ENCODE measurements at regions not wholly inside any gene's neighbourhood (a gene's known extent, or its start where the extent isn't known, plus 50 kb on each side); places are given as distances from the start of the nearest gene placed in this dataset.
"Not testable (repeated sequence)": the region's sequence is repeated elsewhere in the genome, so short reads cannot be mapped to it uniquely, and the experiment has no call there.

- H3K4me1 ChIP-seq = no peaks in the 10 kb centered on the region
- H3K9me3 ChIP-seq = no peaks in the 10 kb centered on the region
- intact Hi-C loops (cut with DNase I) = no loop called here
- DNase-seq (ENCODE audit: extremely low spot score in 2 of 2) = no peak
- TF ChIP-seq POLR2AphosphoS5 (IDR thresholded peaks at IDR 0.05; ENCODE audit: insufficient read depth in 1 of 2, low read depth in 1 of 2) = no peak
- TF ChIP-seq CTCF (IDR thresholded peaks at IDR 0.05) = no peak
- no peak for TF ChIP-seq POLR2A (IDR thresholded peaks at IDR 0.05)
- no peaks in the 10 kb centered on the region for H3K36me3 ChIP-seq
- H3K4me3 ChIP-seq = no peak overlapping the region
- H3K27ac ChIP-seq = no peak overlapping the region
- no peaks in the 10 kb centered on the region for H3K27me3 ChIP-seq
Measured at GRCh38 chr6:103505155-103505518, 1354.6 kb downstream of the HACE1 start.

GRCh38 chr6:103504501-103505154, 1355.1 kb downstream of the HACE1 start:
- no peaks in the 10 kb centered on the region for H3K4me1 ChIP-seq
- no peak for DNase-seq (ENCODE audit: extremely low spot score in 2 of 2)

GRCh38 chr6:103496588-103496987, 1363.1 kb downstream of the HACE1 start:
- H3K27me3 ChIP-seq; intact Hi-C loops (cut with DNase I); DNase-seq (ENCODE audit: extremely low spot score in 2 of 2); H3K36me3 ChIP-seq; H3K4me1 ChIP-seq; H3K9me3 ChIP-seq; H3K27ac ChIP-seq; H3K4me3 ChIP-seq: not testable (repeated sequence)

More at GRCh38 chr6:103504501-103505154, 1355.1 kb downstream of the HACE1 start:
- Histone ChIP-seq H3K36me3 (no peaks in the 10 kb centered on the region), H3K27ac (no peak overlapping the region), H3K9me3 (no peaks in the 10 kb centered on the region), H3K27me3 (no peaks in the 10 kb centered on the region), H3K4me3 (no peak overlapping the region)
- TF ChIP-seq POLR2AphosphoS5 (IDR thresholded peaks at IDR 0.05; ENCODE audit: insufficient read depth in 1 of 2, low read depth in 1 of 2) (no peak), POLR2A (IDR thresholded peaks at IDR 0.05) (no peak), CTCF (IDR thresholded peaks at IDR 0.05) (no peak)
- intact Hi-C loops (cut with DNase I) = no loop called here

- Histone ChIP-seq H3K27me3 (no peaks in the 10 kb centered on the region), H3K36me3 (no peaks in the 10 kb centered on the region), H3K4me1 (no peaks in the 10 kb centered on the region), H3K4me3 (no peak overlapping the region), H3K27ac (no peak overlapping the region), H3K9me3 (no peaks in the 10 kb centered on the region)
- intact Hi-C loops (cut with DNase I) = no loop called here
- TF ChIP-seq POLR2A (IDR thresholded peaks at IDR 0.05) = no peak
- DNase-seq (ENCODE audit: extremely low spot score in 2 of 2) = no peak
Measured at GRCh38 chr6:103456652-103457051, 1403.1 kb downstream of the HACE1 start.

GRCh38 chr6:103455275-103455674, 1404.4 kb downstream of the HACE1 start:
- H3K4me1 ChIP-seq = no peaks in the 10 kb centered on the region
- H3K27me3 ChIP-seq = no peaks in the 10 kb centered on the region
- H3K9me3 ChIP-seq = no peaks in the 10 kb centered on the region
- intact Hi-C loops (cut with DNase I) = no loop called here
- H3K4me3 ChIP-seq = no peak overlapping the region
- no peaks in the 10 kb centered on the region for H3K36me3 ChIP-seq
- no peak for DNase-seq (ENCODE audit: extremely low spot score in 2 of 2)
- H3K27ac ChIP-seq = no peak overlapping the region
- no peak for TF ChIP-seq POLR2AphosphoS5 (IDR thresholded peaks at IDR 0.05; ENCODE audit: insufficient read depth in 1 of 2, low read depth in 1 of 2)
- TF ChIP-seq CTCF (IDR thresholded peaks at IDR 0.05) = no peak
- TF ChIP-seq POLR2A (IDR thresholded peaks at IDR 0.05) = no peak

GRCh38 chr6:103409475-103409874, 1450.2 kb downstream of the HACE1 start:
- DNase-seq (ENCODE audit: extremely low spot score in 2 of 2) = no peak
- H3K4me3 ChIP-seq = no peak overlapping the region
- TF ChIP-seq POLR2AphosphoS5 (IDR thresholded peaks at IDR 0.05; ENCODE audit: insufficient read depth in 1 of 2, low read depth in 1 of 2) (no peak), POLR2A (IDR thresholded peaks at IDR 0.05) (no peak), CTCF (IDR thresholded peaks at IDR 0.05) (no peak)
- intact Hi-C loops (cut with DNase I) = no loop called here
- H3K4me1 ChIP-seq = no peaks in the 10 kb centered on the region
- no peak overlapping the region for H3K27ac ChIP-seq
- H3K36me3 ChIP-seq = no peaks in the 10 kb centered on the region
- no peaks in the 10 kb centered on the region for H3K27me3 ChIP-seq
- no peaks in the 10 kb centered on the region for H3K9me3 ChIP-seq
